SIG-M5 treated with dmso at 0.1 percent for 504 hours (cell line): ENCODE measurements at regions not wholly inside any gene's neighbourhood (a gene's known extent, or its start where the extent isn't known, plus 50 kb on each side); places are given as distances from the start of the nearest gene placed in this dataset.
A peak's percentile ranks its signal among the peaks of the same experiment; 100 is the strongest.

Experiments
- DNase-seq: peaks from one replicate; lab custom pipeline; 2025; ENCODE audit not compliant: unreplicated experiment; lab: John Stamatoyannopoulos, UW

GRCh38 chr1:73662526-73662925, 535.5 kb downstream of the LRRIQ3 start:
- DNase-seq: no peak

- no peak for DNase-seq
Measured at GRCh38 chr1:73659136-73659535, 538.8 kb downstream of the LRRIQ3 start.

GRCh38 chr1:73654714-73655113, 543.3 kb downstream of the LRRIQ3 start:
- no peak for DNase-seq

GRCh38 chr1:73644198-73644597, 553.8 kb downstream of the LRRIQ3 start:
- DNase-seq: no peak

- no peak for DNase-seq
Measured at GRCh38 chr1:73639494-73639893, 558.5 kb downstream of the LRRIQ3 start.

- no peak for DNase-seq
Measured at GRCh38 chr1:73637264-73637663, 560.7 kb downstream of the LRRIQ3 start.

- DNase-seq: no peak
Measured at GRCh38 chr1:73635021-73635420, 563.0 kb downstream of the LRRIQ3 start.

- no peak for DNase-seq
Measured at GRCh38 chr1:73627723-73628122, 570.3 kb downstream of the LRRIQ3 start.

GRCh38 chr1:73626326-73626725, 571.6 kb downstream of the LRRIQ3 start:
- no peak for DNase-seq

GRCh38 chr1:73623946-73624345, 574.0 kb downstream of the LRRIQ3 start:
- no peak for DNase-seq

- no peak for DNase-seq
Measured at GRCh38 chr1:73617145-73617544, 580.8 kb downstream of the LRRIQ3 start.

GRCh38 chr1:73611681-73612080, 586.3 kb downstream of the LRRIQ3 start:
- DNase-seq: no peak

- DNase-seq: no peak
Measured at GRCh38 chr1:73604739-73605138, 593.2 kb downstream of the LRRIQ3 start.

- DNase-seq: no peak
Measured at GRCh38 chr1:73604211-73604610, 593.8 kb downstream of the LRRIQ3 start.

- DNase-seq: no peak
Measured at GRCh38 chr1:73593804-73594203, 604.2 kb downstream of the LRRIQ3 start.

GRCh38 chr1:73593364-73593763, 604.6 kb downstream of the LRRIQ3 start:
- DNase-seq: peak; percentile 61

- DNase-seq: no peak
Measured at GRCh38 chr1:73587080-73587479, 610.9 kb downstream of the LRRIQ3 start.

- DNase-seq: no peak
Measured at GRCh38 chr1:73577206-73577605, 620.8 kb downstream of the LRRIQ3 start.

GRCh38 chr1:73576083-73576482, 621.9 kb downstream of the LRRIQ3 start:
- DNase-seq: no peak

GRCh38 chr1:73564294-73564693, 633.7 kb downstream of the LRRIQ3 start:
- no peak for DNase-seq

GRCh38 chr1:73556270-73556669, 641.7 kb downstream of the LRRIQ3 start:
- DNase-seq: no peak

GRCh38 chr1:73537400-73537799, 660.6 kb downstream of the LRRIQ3 start:
- no peak for DNase-seq

GRCh38 chr1:73517603-73518191, 680.3 kb downstream of the LRRIQ3 start:
- DNase-seq: no peak

GRCh38 chr1:73516451-73516850, 681.5 kb downstream of the LRRIQ3 start:
- peak; percentile 71 for DNase-seq
